ENCODE measurements at regions not wholly inside any gene's neighbourhood (a gene's known extent, or its start where the extent isn't known, plus 50 kb on each side); places are given as distances from the start of the nearest gene placed in this dataset.

- no peak overlapping the region for H3K27ac ChIP-seq
- no peak for DNase-seq
- TF ChIP-seq POLR2A (IDR thresholded peaks at IDR 0.05) (no peak), CTCF (IDR thresholded peaks at IDR 0.05) (no peak)
- H3K4me1 ChIP-seq: no peaks in the 10 kb centered on the region
- no peaks in the 10 kb centered on the region for H3K36me3 ChIP-seq
- H3K9me3 ChIP-seq: peaks cover 0 to 4% (median 0%) of the 10 kb centered on the region in 4 donors
- H3K4me3 ChIP-seq: no peak overlapping the region
- no peaks in the 10 kb centered on the region for H3K27me3 ChIP-seq
These were observed 964.1 kb downstream of the TTLL7 start for GRCh38 chr1:83034851-83035250.

- peaks cover 0 to 4% (median 0%) of the 10 kb centered on the region in 4 donors for H3K9me3 ChIP-seq
- no peaks in the 10 kb centered on the region for H3K27me3 ChIP-seq
- H3K4me1 ChIP-seq: no peaks in the 10 kb centered on the region
- H3K27ac ChIP-seq: no peak overlapping the region
- DNase-seq: no peak
- H3K36me3 ChIP-seq: no peaks in the 10 kb centered on the region
- no peak overlapping the region for H3K4me3 ChIP-seq
- no peak for TF ChIP-seq POLR2A (IDR thresholded peaks at IDR 0.05)
- no peak for TF ChIP-seq CTCF (IDR thresholded peaks at IDR 0.05)
These were observed 965.2 kb downstream of the TTLL7 start for GRCh38 chr1:83033682-83034081.

GRCh38 chr1:83029916-83030315 lies 969.0 kb downstream of the TTLL7 start:
- no peak for DNase-seq
- Histone ChIP-seq H3K4me1 (no peaks in the 10 kb centered on the region), H3K36me3 (no peaks in the 10 kb centered on the region), H3K4me3 (no peak overlapping the region), H3K27ac (no peak overlapping the region), H3K9me3 (no peaks in the 10 kb centered on the region), H3K27me3 (no peaks in the 10 kb centered on the region)
- TF ChIP-seq CTCF (IDR thresholded peaks at IDR 0.05) (no peak), POLR2A (IDR thresholded peaks at IDR 0.05) (no peak)

- H3K4me1 ChIP-seq: no peaks in the 10 kb centered on the region
- no peaks in the 10 kb centered on the region for H3K27me3 ChIP-seq
- H3K27ac ChIP-seq: no peak overlapping the region
- no peaks in the 10 kb centered on the region for H3K36me3 ChIP-seq
- no peaks in the 10 kb centered on the region for H3K9me3 ChIP-seq
- DNase-seq: no peak
- TF ChIP-seq CTCF (IDR thresholded peaks at IDR 0.05) (no peak), POLR2A (IDR thresholded peaks at IDR 0.05) (no peak)
- H3K4me3 ChIP-seq: no peak overlapping the region
These were observed 969.9 kb downstream of the TTLL7 start for GRCh38 chr1:83029050-83029449.

GRCh38 chr1:83028467-83028866 lies 970.5 kb downstream of the TTLL7 start:
- Histone ChIP-seq H3K9me3 (no peaks in the 10 kb centered on the region), H3K27me3 (no peaks in the 10 kb centered on the region), H3K36me3 (no peaks in the 10 kb centered on the region), H3K27ac (no peak overlapping the region), H3K4me3 (no peak overlapping the region), H3K4me1 (no peaks in the 10 kb centered on the region)
- TF ChIP-seq CTCF (IDR thresholded peaks at IDR 0.05) (no peak), POLR2A (IDR thresholded peaks at IDR 0.05) (no peak)
- DNase-seq: no peak

- TF ChIP-seq CTCF (IDR thresholded peaks at IDR 0.05) (no peak), POLR2A (IDR thresholded peaks at IDR 0.05) (no peak)
- Histone ChIP-seq H3K4me3 (no peak overlapping the region), H3K36me3 (no peaks in the 10 kb centered on the region), H3K27me3 (no peaks in the 10 kb centered on the region), H3K4me1 (no peaks in the 10 kb centered on the region), H3K9me3 (no peaks in the 10 kb centered on the region), H3K27ac (no peak overlapping the region)
- DNase-seq: no peak
These were observed 971.4 kb downstream of the TTLL7 start for GRCh38 chr1:83027511-83027910.

Measured in Peyer's patch (tissue), 4 donors.